ENCODE measurements at regions not wholly inside any gene's neighbourhood (a gene's known extent, or its start where the extent isn't known, plus 50 kb on each side); places are given as distances from the start of the nearest gene placed in this dataset.

DNA sequence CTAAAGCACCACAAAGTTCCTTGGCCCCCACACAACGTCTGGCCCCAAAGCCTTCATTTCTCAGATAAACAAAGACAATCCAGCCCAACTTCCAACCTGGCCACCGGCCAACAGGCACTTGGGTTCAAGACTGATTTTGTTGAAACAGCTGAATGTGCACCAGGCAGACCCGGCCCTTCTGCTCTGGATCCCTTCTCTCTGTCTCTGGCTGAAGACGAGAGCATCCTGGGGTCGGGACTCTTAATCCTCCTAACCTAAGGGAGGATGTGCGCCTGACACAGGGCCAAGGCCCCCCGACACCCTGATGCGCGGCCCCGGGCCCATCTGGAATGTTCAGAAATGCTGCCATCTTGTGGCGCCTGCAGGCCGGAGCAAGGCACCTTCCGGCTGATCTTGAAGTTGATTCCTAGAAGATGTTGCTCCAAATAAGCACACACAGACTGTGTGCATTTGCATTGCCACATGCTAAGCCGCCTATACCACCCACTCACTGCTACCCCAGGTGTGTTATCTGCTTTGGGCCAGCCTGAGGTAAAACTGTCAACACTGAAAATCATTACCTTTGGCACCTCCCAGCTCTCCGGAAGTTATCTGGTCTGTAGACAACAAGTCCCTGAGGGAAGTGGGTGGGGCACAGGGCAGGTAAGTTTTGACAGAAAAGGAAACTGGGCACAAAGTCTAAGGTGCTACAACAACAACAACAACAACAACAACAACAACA, 98.4 kb upstream of the HABP2 start:
- Histone ChIP-seq H3K4me1 (ENCODE audit: control insufficient read depth, insufficient read depth, low read length) (no peaks in the 10 kb centered on the region), H3K36me3 (ENCODE audit: control insufficient read depth, insufficient read depth, low read length) (no peaks in the 10 kb centered on the region), H3K4me3 (ENCODE audit: low read depth, low read length) (no peak overlapping the region), H3K27ac (ENCODE audit: low read depth, low read length) (no peak overlapping the region), H3K9ac (ENCODE audit: low read depth, low read length) (no peak overlapping the region), H3K9me3 (ENCODE audit: control insufficient read depth, insufficient read depth, low read length) (no peaks in the 10 kb centered on the region), H3K27me3 (ENCODE audit: control insufficient read depth, insufficient read depth, low read length) (no peaks in the 10 kb centered on the region)

DNA sequence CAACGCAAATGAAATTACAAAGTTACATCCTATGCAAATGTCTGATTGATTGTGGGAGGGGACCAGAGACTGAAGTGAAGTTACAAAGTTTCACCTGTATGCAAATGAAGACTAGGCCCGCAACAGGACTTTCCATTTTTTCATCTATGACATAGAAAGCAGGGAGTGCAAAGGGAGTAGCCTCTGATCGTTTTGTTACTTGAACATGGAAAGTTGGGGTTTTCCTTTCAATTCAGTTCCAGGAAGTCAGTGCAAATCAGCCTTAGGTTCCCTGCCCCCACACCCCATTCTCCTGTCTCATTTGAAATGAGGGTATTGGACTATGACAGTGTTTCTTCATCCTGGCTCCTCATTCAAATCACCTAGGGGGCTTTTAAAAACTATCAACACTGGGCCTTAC, 96.9 kb upstream of the HABP2 start:
- no peak overlapping the region for H3K9ac ChIP-seq (ENCODE audit: low read depth, low read length)
- H3K36me3 ChIP-seq (ENCODE audit: control insufficient read depth, insufficient read depth, low read length): no peaks in the 10 kb centered on the region
- H3K4me3 ChIP-seq (ENCODE audit: low read depth, low read length): no peak overlapping the region
- no peak overlapping the region for H3K27ac ChIP-seq (ENCODE audit: low read depth, low read length)
- no peaks in the 10 kb centered on the region for H3K27me3 ChIP-seq (ENCODE audit: control insufficient read depth, insufficient read depth, low read length)
- no peaks in the 10 kb centered on the region for H3K9me3 ChIP-seq (ENCODE audit: control insufficient read depth, insufficient read depth, low read length)
- no peaks in the 10 kb centered on the region for H3K4me1 ChIP-seq (ENCODE audit: control insufficient read depth, insufficient read depth, low read length)

DNA sequence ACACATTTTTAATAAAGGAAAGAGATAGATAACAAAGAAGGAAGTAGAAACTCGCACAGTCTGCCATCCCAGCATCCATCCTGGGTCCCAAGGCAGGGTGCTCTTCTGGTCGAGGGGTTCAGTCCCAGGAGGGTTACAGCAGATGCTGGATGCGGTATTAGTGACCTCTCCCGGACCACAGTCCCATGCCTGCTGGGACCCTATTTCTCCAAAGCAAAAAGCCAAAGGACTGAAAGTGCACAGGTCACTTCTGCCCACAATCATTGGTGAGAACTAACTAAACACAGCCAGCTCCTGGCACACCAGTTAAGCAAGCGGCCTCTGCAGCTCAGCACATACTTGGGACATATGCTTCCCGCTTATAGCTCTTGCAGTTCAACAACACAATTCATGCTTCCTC, 96.1 kb upstream of the HABP2 start:
- Histone ChIP-seq H3K27me3 (ENCODE audit: control insufficient read depth, insufficient read depth, low read length) (no peaks in the 10 kb centered on the region), H3K36me3 (ENCODE audit: control insufficient read depth, insufficient read depth, low read length) (no peaks in the 10 kb centered on the region), H3K4me1 (ENCODE audit: control insufficient read depth, insufficient read depth, low read length) (no peaks in the 10 kb centered on the region), H3K4me3 (ENCODE audit: low read depth, low read length) (no peak overlapping the region), H3K9ac (ENCODE audit: low read depth, low read length) (no peak overlapping the region), H3K27ac (ENCODE audit: low read depth, low read length) (no peak overlapping the region), H3K9me3 (ENCODE audit: control insufficient read depth, insufficient read depth, low read length) (no peaks in the 10 kb centered on the region)

DNA sequence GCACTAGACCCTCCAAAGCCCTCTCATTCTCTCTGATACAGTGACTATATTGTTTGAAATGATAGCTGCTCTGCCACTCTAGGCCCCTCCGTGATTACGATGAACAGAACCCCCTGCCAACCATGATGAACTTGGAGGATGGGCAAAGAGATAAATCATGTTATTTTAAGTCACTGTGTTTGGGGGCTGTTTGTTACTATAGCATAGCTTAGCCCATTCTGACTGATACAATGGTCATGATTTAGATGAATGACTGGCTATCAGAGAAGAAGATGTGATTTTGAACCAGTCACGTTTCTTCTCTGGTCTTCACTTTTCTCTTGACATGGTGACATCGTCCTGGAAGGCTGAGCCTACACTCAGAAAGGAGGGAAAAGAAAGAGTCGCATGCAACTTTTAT, 95.4 kb upstream of the HABP2 start:
- H3K27me3 ChIP-seq (ENCODE audit: control insufficient read depth, insufficient read depth, low read length): no peaks in the 10 kb centered on the region
- H3K27ac ChIP-seq (ENCODE audit: low read depth, low read length): no peak overlapping the region
- H3K4me3 ChIP-seq (ENCODE audit: low read depth, low read length): no peak overlapping the region
- H3K4me1 ChIP-seq (ENCODE audit: control insufficient read depth, insufficient read depth, low read length): no peaks in the 10 kb centered on the region
- H3K9me3 ChIP-seq (ENCODE audit: control insufficient read depth, insufficient read depth, low read length): no peaks in the 10 kb centered on the region
- H3K9ac ChIP-seq (ENCODE audit: low read depth, low read length): no peak overlapping the region
- H3K36me3 ChIP-seq (ENCODE audit: control insufficient read depth, insufficient read depth, low read length): no peaks in the 10 kb centered on the region

DNA sequence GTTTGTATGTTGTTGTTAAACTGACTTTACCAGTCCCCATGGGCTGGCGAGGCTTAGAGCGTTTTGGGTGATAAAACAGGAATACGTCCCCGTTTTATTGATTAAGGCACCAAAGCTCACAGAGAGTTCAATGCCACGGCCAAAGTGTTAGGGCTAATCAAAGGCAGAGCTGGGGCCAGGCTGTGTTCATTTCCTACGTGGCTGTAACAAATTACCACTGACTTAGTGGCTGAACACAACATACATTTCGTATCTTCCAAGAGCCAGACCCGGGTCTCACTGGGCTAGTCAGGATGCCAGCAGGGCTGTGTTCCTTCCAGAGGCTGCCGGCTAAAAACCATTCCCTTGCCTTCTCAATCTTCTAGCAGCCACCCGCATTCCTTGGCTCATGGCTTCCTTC, 94.4 kb upstream of the HABP2 start:
- Histone ChIP-seq H3K27me3 (ENCODE audit: control insufficient read depth, insufficient read depth, low read length) (no peaks in the 10 kb centered on the region), H3K4me1 (ENCODE audit: control insufficient read depth, insufficient read depth, low read length) (no peaks in the 10 kb centered on the region), H3K9me3 (ENCODE audit: control insufficient read depth, insufficient read depth, low read length) (no peaks in the 10 kb centered on the region), H3K27ac (ENCODE audit: low read depth, low read length) (no peak overlapping the region), H3K36me3 (ENCODE audit: control insufficient read depth, insufficient read depth, low read length) (no peaks in the 10 kb centered on the region), H3K4me3 (ENCODE audit: low read depth, low read length) (no peak overlapping the region), H3K9ac (ENCODE audit: low read depth, low read length) (no peak overlapping the region)

DNA sequence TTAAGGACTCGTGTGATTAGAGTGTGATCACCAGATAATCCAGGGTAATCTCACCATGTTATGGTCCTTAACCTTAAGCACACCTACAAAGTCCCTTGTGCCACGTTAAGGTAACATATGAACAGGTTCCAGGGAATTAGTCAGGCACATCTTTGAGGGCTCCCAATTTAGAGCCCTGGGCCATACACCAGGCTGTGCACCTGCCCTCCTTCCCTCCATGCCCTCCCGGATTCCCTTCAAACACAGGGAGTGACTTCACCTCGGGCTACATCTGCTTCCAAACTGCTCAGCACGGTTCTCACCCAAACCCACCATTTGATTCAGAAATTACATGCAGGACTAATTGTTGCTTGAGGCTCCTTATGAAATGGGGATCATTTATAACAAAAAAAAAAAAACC, 93.9 kb upstream of the HABP2 start:
- no peak overlapping the region for H3K4me3 ChIP-seq (ENCODE audit: low read depth, low read length)
- no peak overlapping the region for H3K27ac ChIP-seq (ENCODE audit: low read depth, low read length)
- no peaks in the 10 kb centered on the region for H3K36me3 ChIP-seq (ENCODE audit: control insufficient read depth, insufficient read depth, low read length)
- H3K27me3 ChIP-seq (ENCODE audit: control insufficient read depth, insufficient read depth, low read length): no peaks in the 10 kb centered on the region
- H3K4me1 ChIP-seq (ENCODE audit: control insufficient read depth, insufficient read depth, low read length): no peaks in the 10 kb centered on the region
- H3K9ac ChIP-seq (ENCODE audit: low read depth, low read length): no peak overlapping the region
- H3K9me3 ChIP-seq (ENCODE audit: control insufficient read depth, insufficient read depth, low read length): no peaks in the 10 kb centered on the region

DNA sequence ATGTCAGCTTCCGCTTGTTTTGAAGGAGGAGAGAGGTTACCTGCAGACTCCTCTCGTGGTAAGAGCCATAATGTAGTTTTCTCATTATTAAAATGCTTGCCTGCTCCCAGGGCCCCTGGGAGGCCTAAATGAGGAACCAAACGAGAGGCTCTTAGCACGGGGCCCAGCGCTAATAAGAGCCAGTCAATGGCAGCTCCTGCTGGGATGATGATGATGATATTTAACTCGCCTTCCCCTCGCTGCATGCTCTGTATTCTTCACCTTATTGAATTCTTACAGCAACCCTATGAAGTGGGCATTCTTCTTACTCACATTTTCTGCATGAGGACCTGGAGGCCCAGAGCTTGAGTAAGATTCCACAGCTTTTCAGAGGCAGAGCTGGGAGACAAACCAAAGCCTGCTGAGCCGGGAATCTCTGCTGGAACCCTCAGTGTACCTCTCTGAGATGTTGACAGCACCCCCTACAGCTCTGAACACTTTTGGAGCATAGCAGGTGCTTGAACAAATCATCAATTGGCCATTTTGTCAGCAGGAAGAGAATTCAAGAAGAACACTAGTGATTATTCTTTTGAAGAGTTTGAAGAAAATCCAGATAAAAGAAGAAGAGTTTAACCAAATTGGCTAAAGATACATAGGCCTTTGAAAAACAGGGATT, 93.1 kb upstream of the HABP2 start:
- no peak overlapping the region for H3K4me3 ChIP-seq (ENCODE audit: low read depth, low read length)
- H3K9ac ChIP-seq (ENCODE audit: low read depth, low read length): no peak overlapping the region
- no peaks in the 10 kb centered on the region for H3K9me3 ChIP-seq (ENCODE audit: control insufficient read depth, insufficient read depth, low read length)
- H3K27me3 ChIP-seq (ENCODE audit: control insufficient read depth, insufficient read depth, low read length): no peaks in the 10 kb centered on the region
- no peaks in the 10 kb centered on the region for H3K36me3 ChIP-seq (ENCODE audit: control insufficient read depth, insufficient read depth, low read length)
- H3K4me1 ChIP-seq (ENCODE audit: control insufficient read depth, insufficient read depth, low read length): no peaks in the 10 kb centered on the region
- no peak overlapping the region for H3K27ac ChIP-seq (ENCODE audit: low read depth, low read length)

DNA sequence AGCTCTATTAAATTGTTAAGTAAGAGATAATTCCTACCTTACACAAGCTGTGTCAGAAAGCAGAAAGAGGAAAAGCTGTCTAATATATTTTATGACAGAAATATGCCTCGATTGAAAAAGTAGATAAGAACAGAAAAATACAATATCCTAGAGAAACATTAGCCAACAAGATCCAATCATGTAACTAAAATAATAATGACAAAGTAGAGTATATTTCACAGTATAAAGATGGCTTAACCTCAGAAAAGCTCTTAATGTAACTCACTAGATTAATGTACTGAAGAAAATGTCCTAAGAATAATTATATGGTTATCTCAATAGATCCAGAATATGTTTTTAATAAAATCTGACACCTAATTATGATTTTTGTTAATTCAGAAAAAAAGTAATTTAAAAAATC, 89.8 kb upstream of the HABP2 start:
- Histone ChIP-seq H3K36me3 (ENCODE audit: control insufficient read depth, insufficient read depth, low read length) (no peaks in the 10 kb centered on the region), H3K27ac (ENCODE audit: low read depth, low read length) (no peak overlapping the region), H3K4me3 (ENCODE audit: low read depth, low read length) (no peak overlapping the region), H3K4me1 (ENCODE audit: control insufficient read depth, insufficient read depth, low read length) (no peaks in the 10 kb centered on the region), H3K9ac (ENCODE audit: low read depth, low read length) (no peak overlapping the region), H3K9me3 (ENCODE audit: control insufficient read depth, insufficient read depth, low read length) (no peaks in the 10 kb centered on the region), H3K27me3 (ENCODE audit: control insufficient read depth, insufficient read depth, low read length) (no peaks in the 10 kb centered on the region)

DNA sequence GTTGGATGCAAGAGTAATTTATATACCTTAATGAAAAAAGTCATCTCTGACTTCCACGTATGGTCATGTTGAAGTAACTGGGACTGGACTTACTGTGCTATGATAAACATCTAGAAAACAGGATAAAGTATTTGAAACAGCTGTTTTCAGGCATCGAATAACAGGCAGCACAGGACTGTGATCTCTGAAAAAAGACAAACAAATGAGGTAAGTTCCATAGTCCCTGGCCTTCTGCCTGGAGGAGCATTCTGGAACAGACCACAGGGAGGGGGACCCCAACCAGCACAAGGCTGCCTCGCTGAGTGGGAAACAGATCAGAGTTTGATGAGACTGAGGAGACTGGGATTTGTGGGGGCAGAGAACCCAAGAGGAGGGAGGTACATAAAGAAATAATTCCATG, 89.1 kb upstream of the HABP2 start:
- Histone ChIP-seq H3K27ac (ENCODE audit: low read depth, low read length) (no peak overlapping the region), H3K9ac (ENCODE audit: low read depth, low read length) (no peak overlapping the region), H3K4me3 (ENCODE audit: low read depth, low read length) (no peak overlapping the region), H3K9me3 (ENCODE audit: control insufficient read depth, insufficient read depth, low read length) (no peaks in the 10 kb centered on the region), H3K4me1 (ENCODE audit: control insufficient read depth, insufficient read depth, low read length) (no peaks in the 10 kb centered on the region), H3K36me3 (ENCODE audit: control insufficient read depth, insufficient read depth, low read length) (no peaks in the 10 kb centered on the region), H3K27me3 (ENCODE audit: control insufficient read depth, insufficient read depth, low read length) (no peaks in the 10 kb centered on the region)

DNA sequence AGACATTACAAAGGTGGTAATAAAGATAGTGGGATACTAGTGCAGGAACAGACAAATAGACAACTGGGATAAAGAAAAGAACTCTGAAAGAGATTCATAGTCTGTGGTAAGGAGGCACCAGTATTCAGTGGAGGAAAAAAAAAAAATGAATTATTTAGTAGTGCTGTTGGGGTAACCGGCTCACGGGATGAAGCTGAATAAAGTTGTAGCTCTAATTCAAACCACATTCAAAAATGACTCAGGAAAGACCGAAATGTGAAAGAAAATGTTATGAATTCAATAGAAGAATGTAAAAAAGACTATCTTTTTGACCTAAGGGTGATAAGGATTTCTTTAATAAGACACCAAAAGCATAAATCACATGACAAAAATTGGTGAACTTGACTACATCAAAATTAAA, 83.1 kb upstream of the HABP2 start:
- H3K36me3 ChIP-seq (ENCODE audit: control insufficient read depth, insufficient read depth, low read length): no peaks in the 10 kb centered on the region
- H3K9me3 ChIP-seq (ENCODE audit: control insufficient read depth, insufficient read depth, low read length): no peaks in the 10 kb centered on the region
- H3K27ac ChIP-seq (ENCODE audit: low read depth, low read length): no peak overlapping the region
- H3K9ac ChIP-seq (ENCODE audit: low read depth, low read length): no peak overlapping the region
- H3K4me1 ChIP-seq (ENCODE audit: control insufficient read depth, insufficient read depth, low read length): no peaks in the 10 kb centered on the region
- no peaks in the 10 kb centered on the region for H3K27me3 ChIP-seq (ENCODE audit: control insufficient read depth, insufficient read depth, low read length)
- H3K4me3 ChIP-seq (ENCODE audit: low read depth, low read length): no peak overlapping the region

DNA sequence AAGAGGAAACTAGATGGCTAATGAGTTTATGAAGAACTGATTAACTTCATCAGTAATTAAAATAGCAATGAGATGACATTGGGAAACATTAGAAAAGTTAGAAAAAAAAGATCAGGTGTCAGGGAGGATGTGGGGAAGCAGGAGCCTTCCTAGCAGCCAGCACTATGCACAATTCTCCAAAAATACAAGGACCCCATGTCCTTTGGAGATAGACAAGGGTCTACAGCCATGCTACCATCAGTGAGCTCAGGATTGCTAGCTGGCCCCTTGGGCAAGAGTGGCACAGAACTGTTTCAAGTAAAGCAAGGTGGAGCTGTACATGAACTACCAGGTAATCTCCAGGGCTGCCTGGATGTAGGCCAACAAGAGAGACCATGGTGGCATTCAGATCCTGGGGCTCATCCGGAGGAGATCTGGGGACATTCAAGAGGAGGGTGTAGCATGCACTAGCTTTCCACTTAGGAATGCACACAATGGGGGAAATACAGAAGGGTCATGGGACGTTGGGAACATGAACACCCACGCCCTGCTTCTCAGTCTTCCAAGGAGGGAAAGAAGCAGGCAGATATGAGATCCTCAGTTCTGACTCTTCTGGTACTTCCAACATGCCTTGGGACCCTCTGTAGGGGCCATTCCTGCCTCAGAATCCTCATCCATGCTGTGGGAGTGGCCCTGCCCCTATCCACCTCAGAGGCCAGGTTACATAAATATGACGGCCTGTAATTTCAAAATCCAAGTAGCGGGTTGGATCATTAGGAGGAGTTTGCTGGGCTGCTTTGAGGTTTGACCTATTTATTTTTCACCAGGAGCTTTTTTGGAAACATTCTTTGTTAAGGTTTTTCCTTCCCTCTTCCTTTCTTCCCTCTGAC, 82.2 kb upstream of the HABP2 start:
- no peak overlapping the region for H3K4me3 ChIP-seq (ENCODE audit: low read depth, low read length)
- H3K27ac ChIP-seq (ENCODE audit: low read depth, low read length): no peak overlapping the region
- no peaks in the 10 kb centered on the region for H3K4me1 ChIP-seq (ENCODE audit: control insufficient read depth, insufficient read depth, low read length)
- no peaks in the 10 kb centered on the region for H3K27me3 ChIP-seq (ENCODE audit: control insufficient read depth, insufficient read depth, low read length)
- no peak overlapping the region for H3K9ac ChIP-seq (ENCODE audit: low read depth, low read length)
- H3K9me3 ChIP-seq (ENCODE audit: control insufficient read depth, insufficient read depth, low read length): no peaks in the 10 kb centered on the region
- H3K36me3 ChIP-seq (ENCODE audit: control insufficient read depth, insufficient read depth, low read length): no peaks in the 10 kb centered on the region
